ENCODE measurements at regions not wholly inside any gene's neighbourhood (a gene's known extent, or its start where the extent isn't known, plus 50 kb on each side); places are given as distances from the start of the nearest gene placed in this dataset.

DNA sequence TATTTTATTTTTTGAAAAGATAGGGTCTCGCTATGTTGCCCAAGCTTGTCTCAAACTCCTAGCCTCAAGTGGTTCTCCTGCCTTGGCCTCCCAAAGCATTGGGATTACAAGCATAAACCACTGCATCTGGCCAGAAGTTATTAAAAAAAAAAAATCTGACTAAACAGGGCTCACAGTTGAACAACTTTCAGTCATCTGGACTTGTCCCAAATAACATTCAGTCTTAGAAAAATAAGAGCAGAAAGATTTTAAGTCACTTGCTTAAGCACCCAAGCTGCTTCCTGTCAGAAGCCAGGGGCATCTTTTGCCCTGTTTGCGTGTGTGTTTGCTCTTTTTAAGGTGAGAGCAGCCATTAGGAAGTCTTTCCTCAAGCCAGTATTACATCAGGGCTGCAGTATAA lies 286.8 kb downstream of the LMO4 start:
- DNase-seq (ENCODE audit: low read depth in 2 of 2) = no peak

DNA sequence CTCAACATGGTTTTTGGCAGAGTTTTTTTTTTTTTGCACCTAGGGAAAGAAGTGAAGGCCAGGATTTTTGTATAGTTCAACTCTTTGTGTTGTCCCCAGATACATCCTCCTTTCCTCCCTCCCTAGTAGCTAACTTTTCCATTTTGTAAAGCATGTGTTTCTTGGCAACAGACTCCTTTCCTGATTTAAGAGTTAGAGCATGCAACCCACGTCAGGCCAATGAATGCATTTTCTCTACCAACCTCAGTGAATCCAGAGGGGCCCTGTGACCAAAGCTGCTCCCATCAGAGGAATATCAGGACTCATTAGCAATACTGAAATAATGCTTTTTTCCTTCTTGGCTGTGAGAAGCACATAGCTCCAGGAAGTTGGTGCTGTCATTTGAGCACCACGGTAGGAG lies 287.2 kb downstream of the LMO4 start:
- no peak for DNase-seq (ENCODE audit: low read depth in 2 of 2)

DNA sequence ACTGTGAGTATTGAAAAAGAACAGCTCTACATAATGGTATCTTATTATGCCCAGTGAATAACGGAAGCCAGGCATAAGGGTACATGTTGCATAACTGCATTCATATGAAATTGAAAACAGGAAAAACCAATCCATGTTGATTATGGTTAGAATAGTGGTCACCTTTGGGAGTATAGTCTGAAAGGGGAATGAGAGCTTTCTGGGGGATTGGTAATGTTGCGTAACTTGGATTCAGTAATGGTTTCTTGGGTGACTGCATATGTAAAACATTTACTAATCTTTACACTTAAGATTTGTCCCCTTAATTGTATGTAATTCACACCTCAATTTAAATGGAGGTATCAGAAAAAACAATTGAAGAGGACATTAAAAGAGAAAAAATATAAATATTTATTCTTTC lies 292.1 kb downstream of the LMO4 start:
- no peak for DNase-seq (ENCODE audit: low read depth in 2 of 2)

DNA sequence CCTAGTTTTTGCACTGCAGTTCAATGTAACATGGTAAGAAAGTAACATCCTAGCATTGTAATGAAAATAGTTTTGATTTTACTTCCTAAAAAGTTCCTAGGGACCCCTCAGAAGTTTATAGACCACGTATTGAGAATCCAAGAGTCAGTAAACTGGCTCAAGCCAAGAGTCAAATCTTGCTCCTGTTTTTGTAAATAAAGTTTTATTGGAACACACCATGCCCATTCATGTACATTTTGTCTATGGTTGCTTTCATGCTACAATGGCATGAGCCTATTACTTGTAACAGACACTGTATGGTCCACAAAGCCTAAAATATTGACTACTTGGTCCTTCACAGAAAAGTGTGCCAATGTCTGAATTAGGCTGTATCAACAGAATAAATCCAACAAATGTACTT lies 301.0 kb downstream of the LMO4 start:
- DNase-seq (ENCODE audit: low read depth in 2 of 2) = no peak

DNA sequence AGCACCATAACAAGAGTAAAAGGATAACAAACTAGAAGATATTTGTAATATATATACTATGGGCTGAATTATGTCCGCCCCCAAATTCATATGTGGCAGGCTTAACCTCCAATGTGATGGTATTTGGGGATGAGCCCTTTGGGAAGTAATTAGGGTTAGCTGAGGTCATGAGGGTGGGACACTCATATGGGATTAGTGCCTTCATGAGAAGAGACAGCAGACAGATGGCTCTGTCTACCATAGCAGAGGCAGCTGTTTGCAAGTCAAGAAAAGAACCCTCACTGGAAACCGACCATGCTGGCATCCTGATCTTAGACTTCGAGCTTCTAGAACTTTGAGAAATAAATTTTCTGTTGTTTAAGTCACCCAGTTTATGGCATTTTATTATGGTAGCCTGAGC lies 303.6 kb downstream of the LMO4 start:
- no peak for DNase-seq (ENCODE audit: low read depth in 2 of 2)

DNA sequence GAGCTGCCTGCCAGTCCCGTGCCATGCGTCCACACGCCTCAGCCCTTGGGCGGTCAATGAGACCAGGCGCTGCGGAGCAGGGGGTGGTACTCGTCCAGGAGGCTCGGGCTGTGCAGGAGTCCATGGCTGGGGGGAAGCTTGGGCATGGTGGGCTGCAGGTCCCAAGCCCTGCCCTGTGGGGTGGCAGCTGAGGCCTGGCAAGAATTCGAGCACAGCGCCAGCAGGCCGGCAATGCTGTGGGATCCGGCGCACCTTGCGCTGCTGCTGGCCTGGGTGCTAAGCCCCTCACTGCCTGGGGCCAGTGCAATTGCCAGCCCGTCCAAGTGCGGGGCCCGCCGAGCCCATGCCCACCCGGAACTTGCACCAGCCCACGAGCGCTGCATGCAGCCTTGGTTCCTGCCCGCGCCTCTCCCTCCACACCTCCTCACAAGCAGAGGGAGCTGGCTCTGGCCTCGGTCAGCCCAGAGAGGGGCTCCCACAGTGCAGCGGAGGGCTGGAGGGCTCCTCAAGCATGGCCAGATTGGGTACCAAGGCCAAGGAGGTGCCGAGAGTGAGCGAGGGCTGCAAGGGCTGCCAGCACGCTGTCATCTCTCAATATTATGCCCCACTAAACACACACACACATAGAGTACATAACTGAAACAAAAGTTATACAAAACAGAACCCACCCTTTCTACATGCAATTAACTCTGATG lies 307.7 kb downstream of the LMO4 start:
- DNase-seq (ENCODE audit: low read depth in 2 of 2) = no peak

DNA sequence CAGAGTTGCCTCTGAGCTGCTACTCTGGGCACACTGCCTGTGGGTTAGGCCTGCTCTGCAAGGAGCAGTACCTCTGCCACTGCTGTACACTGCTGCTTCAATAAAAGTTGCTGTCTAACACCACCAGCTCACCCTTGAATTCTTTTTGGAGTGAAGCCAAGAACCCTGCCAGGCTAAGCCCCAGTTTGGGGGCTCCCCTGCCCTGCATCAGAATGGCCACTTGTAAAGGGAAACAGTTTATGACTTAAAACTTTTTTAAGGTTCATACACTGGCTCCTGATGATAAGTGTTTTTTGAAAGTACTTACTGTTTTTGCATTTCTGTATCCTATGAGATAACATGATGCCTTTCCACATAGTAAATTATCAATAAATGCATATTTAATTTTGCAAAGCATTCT lies 310.0 kb downstream of the LMO4 start:
- DNase-seq (ENCODE audit: low read depth in 2 of 2) = no peak

DNA sequence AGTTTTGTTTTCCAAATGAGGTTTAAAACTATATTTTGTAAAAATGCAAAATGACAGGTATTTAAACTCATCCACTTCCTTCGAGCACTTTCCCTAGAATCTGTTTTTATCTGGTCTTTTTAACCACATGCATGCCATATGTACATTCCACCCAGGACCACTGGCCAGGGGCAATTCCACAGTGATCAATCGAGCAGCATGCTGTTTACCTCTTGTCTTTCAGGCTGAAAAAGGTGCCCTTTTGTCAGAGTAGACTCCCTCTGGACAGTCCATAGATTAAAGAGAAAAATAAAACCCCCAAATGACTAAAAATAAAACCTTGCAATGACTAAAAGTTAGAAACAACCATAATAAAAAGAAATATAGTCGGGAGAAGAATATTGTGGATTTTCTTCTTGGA lies 313.3 kb downstream of the LMO4 start:
- no peak for DNase-seq (ENCODE audit: low read depth in 2 of 2)

DNA sequence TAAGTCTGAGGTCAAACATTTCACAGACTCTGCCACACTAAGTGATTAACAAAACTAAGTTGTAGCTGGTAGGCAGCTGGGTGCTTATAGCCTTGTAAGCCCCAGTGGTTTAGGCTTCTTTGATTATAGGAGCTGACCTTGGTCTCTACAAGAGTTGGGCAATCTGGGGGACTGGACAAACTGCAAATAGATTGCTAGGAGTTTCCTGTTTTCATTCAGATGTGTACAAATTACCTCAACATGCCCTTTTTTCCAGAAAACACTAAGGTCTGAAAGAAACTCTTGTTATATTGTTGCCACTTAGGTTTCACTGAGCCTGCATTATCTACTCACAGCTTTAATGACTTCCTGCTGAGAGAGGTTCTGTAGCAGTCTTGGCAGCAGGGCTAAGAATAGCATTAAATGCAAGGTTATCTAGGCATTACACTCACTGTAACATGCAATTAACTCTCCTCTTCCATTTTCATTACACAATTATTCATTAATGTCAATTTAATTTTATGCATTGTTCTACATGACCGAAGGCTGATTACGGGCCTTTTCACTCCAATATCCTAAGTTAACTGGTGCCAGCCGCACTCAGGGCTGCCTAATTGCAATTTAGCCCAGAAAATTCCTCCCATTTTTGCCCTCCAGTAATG lies 314.0 kb downstream of the LMO4 start:
- no peak for DNase-seq (ENCODE audit: low read depth in 2 of 2)

DNA sequence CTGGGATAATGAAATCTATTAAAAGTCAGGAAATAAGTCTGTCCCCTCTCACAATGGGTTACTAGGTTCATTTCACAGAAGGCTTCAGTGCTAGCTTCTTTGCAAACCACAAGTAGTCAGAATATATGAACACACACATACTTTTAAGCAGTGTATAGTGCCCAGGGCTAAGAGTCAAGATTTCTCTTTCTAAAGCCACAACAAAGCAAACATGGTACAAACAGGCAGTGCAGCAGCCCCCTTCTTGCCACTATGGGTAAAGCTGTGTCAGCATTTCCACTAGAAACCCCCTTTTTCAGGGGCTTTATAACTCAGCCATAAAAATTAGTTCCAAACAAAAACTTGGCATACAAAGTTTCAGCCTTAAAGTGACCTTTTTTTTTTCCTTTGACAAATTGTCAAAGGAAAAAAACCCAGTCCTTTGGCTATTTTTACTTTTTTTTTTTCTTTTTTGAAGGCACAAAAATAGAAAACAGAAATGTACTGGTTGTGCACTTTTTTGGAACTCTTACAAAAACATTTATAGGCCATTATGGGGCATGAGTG lies 315.4 kb downstream of the LMO4 start:
- DNase-seq (ENCODE audit: low read depth in 2 of 2) = no peak

DNA sequence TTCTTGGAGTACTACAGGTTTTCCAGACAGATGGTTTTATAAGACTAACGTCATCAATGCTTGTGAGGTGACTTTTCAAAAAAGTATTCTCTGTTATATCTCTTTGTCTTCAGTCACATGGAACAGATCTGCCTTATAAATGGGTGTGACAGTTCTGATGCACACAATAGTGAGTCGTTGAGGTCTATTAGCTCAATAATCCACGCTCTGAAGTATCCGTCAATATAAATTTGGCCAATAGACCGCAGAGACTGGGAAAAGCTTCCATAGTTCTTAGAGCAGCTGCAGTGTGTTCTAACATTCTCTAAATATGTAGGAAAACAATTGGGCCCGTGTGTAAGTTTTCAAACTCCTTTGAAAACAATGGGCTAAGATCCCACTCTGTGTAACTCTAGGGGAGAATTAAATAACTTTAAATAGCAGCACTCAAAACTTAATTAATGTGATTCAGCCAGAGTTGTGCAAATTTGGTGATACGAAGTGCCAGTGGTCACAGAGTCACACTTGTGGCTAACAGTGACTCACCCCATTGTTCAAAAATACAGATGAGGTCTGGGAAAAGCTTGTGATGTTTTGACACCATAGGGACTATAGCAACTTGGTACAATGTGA lies 316.0 kb downstream of the LMO4 start:
- no peak for DNase-seq (ENCODE audit: low read depth in 2 of 2)

DNA sequence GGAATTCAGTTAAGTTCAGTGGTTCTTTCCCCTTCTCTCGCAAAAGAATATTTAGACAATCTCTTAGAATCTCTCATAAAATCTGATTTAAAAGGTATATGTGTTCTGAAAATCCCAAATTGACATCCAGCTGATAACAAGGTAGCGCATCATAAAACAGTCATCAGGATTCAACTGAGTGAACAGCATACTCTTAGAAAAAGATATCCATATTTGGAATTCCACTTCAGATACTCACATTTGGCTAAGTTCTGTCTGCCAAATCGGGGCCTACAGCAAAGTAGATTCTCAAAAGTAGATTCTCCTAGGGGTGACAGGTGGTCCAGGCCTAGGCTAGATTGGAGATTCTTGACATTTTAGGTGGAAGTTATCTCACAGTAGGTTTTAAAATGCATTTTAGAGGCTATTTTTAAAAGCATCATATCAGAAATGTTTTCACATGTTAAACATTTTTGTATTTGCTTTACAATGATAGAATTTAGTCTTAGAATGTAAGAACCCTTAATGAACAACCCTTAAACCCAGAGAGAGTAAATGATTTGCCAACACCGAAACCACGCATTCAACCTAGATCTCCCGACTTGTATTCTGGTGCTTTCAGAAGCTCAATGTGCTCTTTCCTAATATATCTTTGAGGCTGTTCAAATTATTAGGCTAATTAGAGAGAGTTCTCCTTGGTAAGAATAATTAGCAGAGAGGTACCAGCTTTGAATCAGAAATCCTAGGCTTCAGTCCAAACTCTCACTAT lies 318.9 kb downstream of the LMO4 start:
- no peak for DNase-seq (ENCODE audit: low read depth in 2 of 2)

DNA sequence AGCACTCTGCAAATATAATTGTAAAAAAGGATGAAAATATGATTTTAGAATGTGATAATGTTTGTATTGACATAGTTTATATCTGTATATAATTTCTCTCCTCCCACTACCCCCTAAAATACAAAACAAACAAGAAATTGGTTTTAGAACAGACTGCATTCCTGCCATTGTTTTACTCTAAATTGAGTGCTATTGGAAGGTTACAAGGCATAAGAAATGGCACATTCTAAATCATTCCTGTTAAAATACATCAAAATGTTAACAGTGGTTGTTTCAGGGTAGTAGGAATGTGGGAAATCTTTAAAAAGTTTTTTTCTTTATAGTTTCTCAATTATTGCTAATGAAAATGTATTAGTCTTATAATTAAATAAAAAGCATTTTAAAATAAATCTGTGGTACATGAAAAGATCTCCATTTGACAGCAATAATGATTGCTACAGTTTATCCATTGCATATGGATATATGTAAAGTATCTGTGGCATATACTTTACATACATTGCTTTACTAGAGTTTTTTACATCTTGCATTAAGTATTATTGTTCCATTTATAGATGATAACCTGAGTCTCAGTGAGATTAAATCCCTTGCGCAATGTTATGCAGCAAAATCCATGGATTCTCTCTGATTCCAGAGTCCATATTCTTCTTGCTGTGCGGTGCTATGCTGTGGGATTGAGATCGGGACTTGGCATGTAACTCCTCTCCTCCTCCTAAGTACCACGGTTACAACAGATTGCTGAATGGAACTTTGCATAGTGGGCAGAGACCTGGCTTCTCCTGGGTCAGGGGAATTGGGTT lies 319.8 kb downstream of the LMO4 start:
- no peak for DNase-seq (ENCODE audit: low read depth in 2 of 2)

DNA sequence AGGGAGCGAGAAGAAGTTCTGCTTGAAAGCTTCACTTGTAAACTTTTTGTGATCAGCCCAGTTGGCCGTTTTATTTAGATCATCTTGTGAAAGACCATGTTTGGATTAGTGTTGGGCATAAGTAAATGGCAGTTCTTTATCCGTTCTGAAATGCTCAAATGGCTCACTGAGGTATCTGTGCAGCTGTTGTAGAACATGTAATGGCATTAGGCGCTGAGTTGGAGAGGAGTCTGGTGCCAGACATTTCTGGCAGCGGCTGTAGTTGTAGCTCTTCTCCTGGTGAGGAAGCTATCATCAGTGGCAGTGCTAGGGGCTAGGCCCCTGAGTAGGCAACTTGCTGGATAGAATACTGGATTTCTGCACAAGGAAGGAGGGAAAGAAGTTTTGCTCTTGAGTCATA lies 321.6 kb downstream of the LMO4 start:
- no peak for DNase-seq (ENCODE audit: low read depth in 2 of 2)

DNA sequence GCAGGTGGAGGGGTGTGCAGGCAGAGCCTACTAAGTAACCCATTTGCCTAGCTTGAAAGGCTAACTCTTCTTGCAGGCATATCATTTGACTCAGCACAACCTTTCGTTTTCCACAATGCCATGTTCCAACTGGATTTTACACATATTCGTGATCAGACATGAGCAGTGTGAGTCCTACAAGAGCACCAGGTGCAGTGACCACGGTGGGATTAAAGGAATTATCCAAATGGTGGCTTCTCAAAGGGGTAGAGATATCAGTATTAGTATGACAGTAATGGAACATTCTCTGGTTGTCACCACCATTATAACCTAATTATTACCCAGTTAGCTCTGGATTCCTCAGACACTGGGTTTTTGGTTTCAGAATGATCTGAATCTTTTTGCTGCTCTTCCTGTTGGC lies 323.5 kb downstream of the LMO4 start:
- DNase-seq (ENCODE audit: low read depth in 2 of 2) = no peak

DNA sequence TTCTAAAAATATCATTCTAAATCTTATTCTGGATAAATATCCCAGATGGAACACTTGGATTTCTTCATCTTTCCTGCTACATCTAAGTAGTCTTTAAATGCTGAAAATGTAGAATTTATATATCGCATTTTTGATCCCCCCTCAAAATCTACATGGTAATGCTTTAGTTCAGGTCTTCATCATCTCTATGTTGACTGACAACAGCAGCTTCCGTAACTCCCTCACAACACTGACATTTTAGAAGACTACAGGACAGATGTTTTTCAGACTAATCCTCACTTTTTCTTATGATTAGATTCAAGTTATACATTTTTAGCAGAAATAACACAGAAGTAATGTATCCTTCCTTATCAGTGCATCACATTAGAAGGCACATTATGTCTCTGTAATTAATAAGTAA lies 336.5 kb downstream of the LMO4 start:
- no peak for DNase-seq (ENCODE audit: low read depth in 2 of 2)

DNA sequence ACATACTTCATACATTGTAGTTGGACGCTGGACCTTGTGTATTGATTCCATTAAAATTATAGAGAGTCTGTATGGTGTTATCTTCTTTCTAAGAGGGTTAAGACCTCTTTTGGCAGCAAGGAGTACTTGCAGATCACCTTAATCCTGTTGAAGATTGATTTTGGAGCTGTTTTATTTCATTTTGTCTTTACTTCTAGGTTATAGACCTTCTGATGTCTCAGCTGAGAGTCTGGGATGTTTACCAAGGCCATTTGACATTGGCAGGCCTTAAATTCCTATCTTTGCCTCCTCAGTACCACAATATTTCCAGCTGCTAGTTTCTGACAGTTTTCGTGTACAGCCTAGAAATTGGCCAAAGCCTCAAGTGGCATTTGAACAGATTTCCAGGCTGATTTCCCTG lies 338.0 kb downstream of the LMO4 start:
- no peak for DNase-seq (ENCODE audit: low read depth in 2 of 2)

DNA sequence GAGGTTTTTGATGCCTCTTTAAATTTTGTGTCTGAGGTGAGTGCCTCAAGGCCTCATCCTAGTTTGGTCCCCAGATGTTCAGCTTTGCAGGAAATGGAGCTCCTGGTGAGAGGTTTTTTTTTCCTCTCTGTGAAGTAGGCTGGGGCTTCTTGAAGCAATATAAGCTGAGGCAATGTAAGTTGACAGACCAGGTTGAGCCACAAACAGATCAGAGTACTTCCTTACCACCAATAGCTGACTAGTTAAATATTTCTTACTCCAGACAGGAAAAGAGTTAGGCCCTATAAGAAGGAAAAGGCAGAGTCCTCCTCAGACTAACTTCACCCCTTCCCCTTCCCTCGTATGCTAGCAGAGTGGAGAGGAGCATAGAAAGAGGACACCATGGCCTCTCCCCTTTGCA lies 341.0 kb downstream of the LMO4 start:
- no peak for DNase-seq (ENCODE audit: low read depth in 2 of 2)

DNA sequence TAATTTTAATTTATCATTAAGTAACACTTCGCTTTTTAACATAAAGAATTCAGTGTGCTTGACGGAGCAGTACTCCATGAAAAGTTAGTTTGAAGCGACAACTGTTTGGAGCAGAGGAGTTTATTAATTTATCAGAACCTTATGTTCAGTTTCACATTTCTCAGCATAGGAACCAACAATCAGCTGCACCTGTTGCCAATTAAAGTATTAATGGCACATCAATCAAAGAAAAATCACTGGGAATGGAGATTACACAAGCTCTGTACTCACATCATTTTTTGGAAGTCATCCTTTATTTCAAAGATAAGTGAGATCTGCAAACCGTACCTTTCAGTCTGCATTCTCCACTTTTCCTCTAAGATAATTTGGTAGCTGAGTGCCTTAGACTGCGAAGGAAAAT lies 344.6 kb downstream of the LMO4 start:
- no peak for DNase-seq (ENCODE audit: low read depth in 2 of 2)

DNA sequence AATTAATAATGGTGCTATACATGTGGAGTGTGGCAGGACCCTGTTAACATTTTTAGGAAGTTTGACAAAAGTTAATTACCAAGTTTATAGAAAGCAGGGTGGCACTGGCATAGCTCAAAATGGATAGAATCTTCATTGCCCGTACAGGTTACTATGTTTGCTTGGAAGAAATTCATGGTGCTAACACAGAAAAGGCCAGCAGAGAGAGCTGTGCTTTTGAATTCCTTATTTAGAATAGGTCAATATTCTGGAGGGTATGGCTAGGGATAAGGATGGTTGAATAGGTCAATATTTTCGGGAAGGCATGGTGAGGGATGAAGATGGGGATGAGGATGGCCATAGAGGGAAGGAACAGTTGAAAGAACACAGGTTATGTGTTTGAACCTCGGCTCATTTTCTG lies 345.1 kb downstream of the LMO4 start:
- no peak for DNase-seq (ENCODE audit: low read depth in 2 of 2)

DNA sequence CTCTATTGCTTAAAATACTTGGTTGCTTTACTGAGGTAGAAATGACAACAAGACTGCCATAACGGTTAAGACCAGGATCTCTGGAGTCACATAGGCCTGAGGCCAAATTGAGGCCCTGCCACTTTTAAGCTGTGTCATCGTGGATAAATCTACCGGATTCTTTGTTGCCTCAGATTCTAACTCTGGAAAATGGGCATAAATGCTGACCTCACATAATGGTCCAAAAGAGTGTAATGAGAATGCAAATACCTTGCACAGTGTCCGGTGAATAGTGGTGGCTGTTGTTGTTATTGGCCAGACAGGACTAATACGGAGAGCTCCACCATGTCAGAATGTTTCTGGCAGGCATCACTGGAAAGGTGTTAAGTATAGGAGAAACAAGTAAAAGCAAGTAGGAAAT lies 346.1 kb downstream of the LMO4 start:
- DNase-seq (ENCODE audit: low read depth in 2 of 2) = no peak

DNA sequence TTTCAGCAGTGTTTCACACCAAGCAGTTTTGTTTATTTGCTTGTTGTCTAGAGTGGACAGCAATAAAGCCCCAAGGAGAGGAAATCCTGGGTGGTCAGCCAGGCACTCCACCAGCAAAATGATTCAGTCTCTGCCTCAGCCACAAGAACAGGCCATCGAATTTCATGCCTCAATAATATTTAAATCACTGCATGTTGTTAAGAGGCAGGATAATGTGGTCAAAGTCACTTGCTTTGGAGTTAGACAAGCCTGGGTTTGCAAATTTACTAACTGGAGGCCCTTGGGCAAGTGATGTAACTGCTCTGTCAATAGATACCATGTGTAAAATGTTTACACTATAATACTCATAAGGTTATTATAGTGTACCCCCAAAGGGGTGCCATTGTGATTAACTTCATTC lies 349.6 kb downstream of the LMO4 start:
- DNase-seq (ENCODE audit: low read depth in 2 of 2) = no peak

All from stimulated activated CD4-positive, alpha-beta T cell treated with anti-CD3 and anti-CD28 coated beads, Interleukin-1b, Interleukin-23, amount 100 ng/mL, for 1 hour (primary cell).